ENCODE measurements at regions not wholly inside any gene's neighbourhood (a gene's known extent, or its start where the extent isn't known, plus 50 kb on each side); places are given as distances from the start of the nearest gene placed in this dataset.

- TF ChIP-seq CTCF (IDR thresholded peaks at IDR 0.05) (no peak), POLR2A (IDR thresholded peaks at IDR 0.05) (no peak)
Measured at GRCh38 chr2:185417111-185417510, 321.5 kb upstream of the FSIP2 start.

All from testis (tissue), 2 donors.